HCT116 (cell line): ENCODE measurements at regions not wholly inside any gene's neighbourhood (a gene's known extent, or its start where the extent isn't known, plus 50 kb on each side); places are given as distances from the start of the nearest gene placed in this dataset.

Source experiments
- ATAC-seq: fragments of 200-7000 bp; cut with Tn5 transposase; 2 replicates; pipeline ENCODE4 v1.9.1; 2020; ENCODE audit warnings: mild to moderate bottlenecking, moderate library complexity
- BruUV-seq: library from RNA; stranded (reverse); fragments of 400-500 nt; replicated peaks from 2 replicates; lab custom pipeline; 2021; lab: Mats Ljungman, UMichigan
- CTCF ChIA-PET: fragments of 300-600 bp; sonication (Branson Sonifier 250); formaldehyde crosslinking; loops from one replicate; lab custom pipeline; 2021; ENCODE audit warnings: antibody characterized with exemption; lab: Charles Lee
- POLR2A ChIA-PET: fragments of 300-600, 350-600 bp; sonication (Branson Sonifier 250); formaldehyde crosslinking; loops from one replicate; lab custom pipeline; 2021; ENCODE audit warnings: antibody characterized with exemption; lab: Charles Lee
- RAD21 ChIA-PET, 2 experiments: fragments of 300-600 bp; sonication (Branson Sonifier 250); formaldehyde crosslinking; loops; one replicate each; lab custom pipeline; 2023; ENCODE audit warnings: low total read pairs in 2 of 2; ENCODE audit not compliant: uncharacterized antibody in 2 of 2, unreplicated experiment in 2 of 2, low non-redundant PET in 1 of 2; lab: Charles Lee
- DNase-seq: peaks from one replicate; pipeline ENCODE4 v3.0.0-alpha.2; 2010; ENCODE audit warnings: low read depth, low spot score
- H2AFZ ChIP-seq: fragments of 200-600 bp; shearing (Covaris generic), sonication (generic); 2 replicates; pipeline ENCODE4 v1.6.1; 2017; ENCODE audit warnings: low read depth, mixed run types, mixed read lengths, antibody characterized with exemption, low read length; ENCODE audit not compliant: poor library complexity, severe bottlenecking
- H3K27ac ChIP-seq: 2 replicates; pipeline ENCODE4 v1.5.1; 2012; ENCODE audit warnings: low read depth, low read length
- H3K27me3 ChIP-seq: fragments of 200-600 bp; sonication (generic); 2 replicates; pipeline ENCODE4 v1.6.1; 2016; ENCODE audit warnings: mixed run types, low read length, mixed read lengths; ENCODE audit not compliant: insufficient read depth
- H3K36me3 ChIP-seq, 2 experiments: fragments of 200-500 bp in 1 of 2; fragments of 200-600 bp in 1 of 2; sonication (Bioruptor generic) in 1 of 2; sonication (generic) in 1 of 2; 2 replicates each; pipeline versions ENCODE4 v1.5.1 to v1.6.1; 2014 to 2016; ENCODE audit warnings: low read length in 2 of 2, inconsistent platforms in 1 of 2, mixed read lengths in 1 of 2, mixed run types in 1 of 2; ENCODE audit not compliant: insufficient read depth in 2 of 2, control insufficient read depth in 1 of 2
- H3K4me1 ChIP-seq, 2 experiments: fragments of 200-600 bp in 1 of 2; sonication (generic) in 1 of 2; 2 replicates each; pipeline versions ENCODE4 v1.5.1 to v1.6.1; 2012 to 2017; ENCODE audit warnings: low read length in 2 of 2, inconsistent platforms in 1 of 2, mild to moderate bottlenecking in 1 of 2, mixed read lengths in 1 of 2, mixed run types in 1 of 2, moderate library complexity in 1 of 2; ENCODE audit not compliant: insufficient read depth in 2 of 2, control insufficient read depth in 1 of 2
- H3K4me2 ChIP-seq: fragments of 200-600 bp; sonication (generic); 2 replicates; pipeline ENCODE4 v1.6.1; 2017; ENCODE audit warnings: mixed run types, low read length, mixed read lengths
- H3K4me3 ChIP-seq, 2 experiments: fragments of 200-600 bp in 1 of 2; sonication (generic) in 1 of 2; replicated peaks in 1 of 2; 2 replicates each; pipeline ENCODE4 v1.5.1; 2011 to 2016; ENCODE audit warnings: low read length in 2 of 2, control low read depth in 1 of 2, low read depth in 1 of 2, mild to moderate bottlenecking in 1 of 2, mixed read lengths in 1 of 2, mixed run types in 1 of 2
- H3K79me2 ChIP-seq: fragments of 200-600 bp; sonication (generic); 2 replicates; pipeline ENCODE4 v1.6.1; 2017; ENCODE audit warnings: mild to moderate bottlenecking, mixed run types, low read length, moderate library complexity, mixed read lengths; ENCODE audit not compliant: insufficient read depth
- H3K9ac ChIP-seq: fragments of 200-600 bp; sonication (generic); 2 replicates; pipeline ENCODE4 v1.6.1; 2016; ENCODE audit warnings: low read length, mixed read lengths
- H3K9me2 ChIP-seq: fragments of 200-600 bp; sonication (generic), shearing (Covaris generic); 2 replicates; pipeline ENCODE4 v1.6.1; 2017; ENCODE audit warnings: mixed run types, mild to moderate bottlenecking, moderate library complexity; ENCODE audit not compliant: insufficient read depth
- H3K9me3 ChIP-seq, 2 experiments: fragments of 200-500 bp in 1 of 2; fragments of 200-600 bp in 1 of 2; sonication (Bioruptor generic) in 1 of 2; sonication (generic) in 1 of 2; 2 replicates each; pipeline ENCODE4 v1.6.1; 2014 to 2017; ENCODE audit warnings: low read length in 2 of 2, mixed read lengths in 2 of 2, inconsistent platforms in 1 of 2, low read depth in 1 of 2, mild to moderate bottlenecking in 1 of 2, mixed run types in 1 of 2, moderate library complexity in 1 of 2; ENCODE audit not compliant: control insufficient read depth in 1 of 2, insufficient read depth in 1 of 2
- H4K20me1 ChIP-seq: fragments of 200-600 bp; sonication (generic), shearing (Covaris generic); 2 replicates; pipeline ENCODE4 v1.6.1; 2017; ENCODE audit warnings: mixed run types, mild to moderate bottlenecking, moderate library complexity; ENCODE audit not compliant: insufficient read depth
- CBX3 ChIP-seq: IDR thresholded peaks from 2 replicates; pipeline ENCODE4 v1.6.1; 2012; ENCODE audit warnings: low read depth
- CEBPB ChIP-seq: IDR thresholded peaks from 2 replicates; pipeline ENCODE4 v1.6.1; 2012; ENCODE audit warnings: low read depth
- EGR1 ChIP-seq: IDR thresholded peaks from 2 replicates; pipeline ENCODE4 v1.6.1; 2012; ENCODE audit warnings: low read depth
- FOSL1 ChIP-seq: IDR thresholded peaks from 2 replicates; pipeline ENCODE4 v1.6.1; 2012; ENCODE audit warnings: low read depth
- JUND ChIP-seq: IDR thresholded peaks from 2 replicates; pipeline ENCODE4 v1.6.1; 2012
- POLR2A ChIP-seq: IDR thresholded peaks from 2 replicates; pipeline ENCODE4 v1.7.0; 2011; ENCODE audit warnings: borderline replicate concordance; ENCODE audit not compliant: insufficient read depth, insufficient read length; ENCODE audit errors: extremely low read depth
- POLR2AphosphoS5 ChIP-seq: IDR thresholded peaks from 2 replicates; pipeline ENCODE4 v1.6.1; 2011; ENCODE audit warnings: mild to moderate bottlenecking, low read depth, low read length, moderate library complexity
- RAD21 ChIP-seq: IDR thresholded peaks from 2 replicates; pipeline ENCODE4 v1.6.1; 2012; ENCODE audit warnings: low read depth, mild to moderate bottlenecking
- SP1 ChIP-seq: IDR thresholded peaks from 2 replicates; pipeline ENCODE4 v1.6.1; 2012; ENCODE audit warnings: low read depth
- ZNF274 ChIP-seq: fragments of 200-500 bp; sonication (Bioruptor generic); IDR thresholded peaks from 2 replicates; pipeline ENCODE4 v1.6.1; 2014; ENCODE audit warnings: mild to moderate bottlenecking, low read depth, low read length, inconsistent platforms
- intact Hi-C: fragments of 100-400 bp; cut with micrococcal nuclease; formaldehyde crosslinking; loops from 2 replicates; pipeline ENCODE4 v1.10.0; 2022
- TF ChIP-seq, protein P1 (sequence below): IDR thresholded peaks from 2 replicates; pipeline ENCODE4 v1.6.1; 2012; ENCODE audit warnings: low read depth
- TF ChIP-seq, protein P2 (sequence below), 3 experiments: fragments of 200-600 bp in 1 of 3; sonication (generic) in 1 of 3; IDR thresholded peaks in 2 of 3; conservative IDR thresholded peaks in 1 of 3; 2 replicates each; pipeline ENCODE4 v1.5.1; 2012 to 2017; ENCODE audit warnings: low read depth in 2 of 3, low read length in 2 of 3, antibody characterized with exemption in 1 of 3, borderline replicate concordance in 1 of 3, control low read depth in 1 of 3, mild to moderate bottlenecking in 1 of 3, mixed read lengths in 1 of 3, mixed run types in 1 of 3, moderate library complexity in 1 of 3; ENCODE audit not compliant: insufficient read depth in 1 of 3
- TF ChIP-seq, protein P3 (sequence below): IDR thresholded peaks from 2 replicates; pipeline ENCODE4 v1.6.1; 2012

DNA sequence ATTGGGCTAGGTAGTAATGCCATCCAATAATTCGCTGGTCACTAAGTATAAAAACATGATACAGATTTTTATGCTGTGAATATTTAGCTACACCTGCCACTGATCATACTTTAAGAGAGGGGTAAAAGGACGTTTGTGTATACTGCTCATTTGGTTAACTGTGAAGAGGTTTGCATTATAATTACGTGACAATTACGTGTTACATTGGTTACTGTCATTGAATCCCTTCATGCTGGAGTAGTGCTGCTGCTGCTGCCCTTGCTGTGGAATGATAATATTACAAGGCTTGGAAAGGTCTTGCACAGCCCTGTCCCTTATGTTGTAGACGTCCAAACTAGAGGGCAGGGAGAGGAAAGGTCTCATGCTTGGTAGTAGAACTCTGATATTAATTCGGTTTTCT, 312.2 kb upstream of the ATP2B1 start:
- Histone ChIP-seq H3K9me2 (no peaks in the 10 kb centered on the region), H3K79me2 (no peaks in the 10 kb centered on the region), H3K27ac (no peak overlapping the region), H3K36me3 (no peaks in the 10 kb centered on the region), H2AFZ (no peak overlapping the region), H3K9ac (no peak overlapping the region), H3K4me1 (no peaks in the 10 kb centered on the region), H3K27me3 (no peaks in the 10 kb centered on the region), H3K4me3 (no peak overlapping the region), H3K9me3 (no peaks in the 10 kb centered on the region), H3K4me2 (no peak overlapping the region), H4K20me1 (no peaks in the 10 kb centered on the region)
- intact Hi-C loops: no loop called here
- RAD21 ChIA-PET: no interaction called here
- TF ChIP-seq EGR1 (no peak), CEBPB (no peak), JUND (no peak), FOSL1 (no peak), SP1 (no peak), POLR2AphosphoS5 (no peak), CBX3 (no peak), ZNF274 (no peak), POLR2A (no peak), RAD21 (no peak)
- TF ChIP-seq, protein P1, sequence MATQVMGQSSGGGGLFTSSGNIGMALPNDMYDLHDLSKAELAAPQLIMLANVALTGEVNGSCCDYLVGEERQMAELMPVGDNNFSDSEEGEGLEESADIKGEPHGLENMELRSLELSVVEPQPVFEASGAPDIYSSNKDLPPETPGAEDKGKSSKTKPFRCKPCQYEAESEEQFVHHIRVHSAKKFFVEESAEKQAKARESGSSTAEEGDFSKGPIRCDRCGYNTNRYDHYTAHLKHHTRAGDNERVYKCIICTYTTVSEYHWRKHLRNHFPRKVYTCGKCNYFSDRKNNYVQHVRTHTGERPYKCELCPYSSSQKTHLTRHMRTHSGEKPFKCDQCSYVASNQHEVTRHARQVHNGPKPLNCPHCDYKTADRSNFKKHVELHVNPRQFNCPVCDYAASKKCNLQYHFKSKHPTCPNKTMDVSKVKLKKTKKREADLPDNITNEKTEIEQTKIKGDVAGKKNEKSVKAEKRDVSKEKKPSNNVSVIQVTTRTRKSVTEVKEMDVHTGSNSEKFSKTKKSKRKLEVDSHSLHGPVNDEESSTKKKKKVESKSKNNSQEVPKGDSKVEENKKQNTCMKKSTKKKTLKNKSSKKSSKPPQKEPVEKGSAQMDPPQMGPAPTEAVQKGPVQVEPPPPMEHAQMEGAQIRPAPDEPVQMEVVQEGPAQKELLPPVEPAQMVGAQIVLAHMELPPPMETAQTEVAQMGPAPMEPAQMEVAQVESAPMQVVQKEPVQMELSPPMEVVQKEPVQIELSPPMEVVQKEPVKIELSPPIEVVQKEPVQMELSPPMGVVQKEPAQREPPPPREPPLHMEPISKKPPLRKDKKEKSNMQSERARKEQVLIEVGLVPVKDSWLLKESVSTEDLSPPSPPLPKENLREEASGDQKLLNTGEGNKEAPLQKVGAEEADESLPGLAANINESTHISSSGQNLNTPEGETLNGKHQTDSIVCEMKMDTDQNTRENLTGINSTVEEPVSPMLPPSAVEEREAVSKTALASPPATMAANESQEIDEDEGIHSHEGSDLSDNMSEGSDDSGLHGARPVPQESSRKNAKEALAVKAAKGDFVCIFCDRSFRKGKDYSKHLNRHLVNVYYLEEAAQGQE: no peak
- TF ChIP-seq, protein P2, sequence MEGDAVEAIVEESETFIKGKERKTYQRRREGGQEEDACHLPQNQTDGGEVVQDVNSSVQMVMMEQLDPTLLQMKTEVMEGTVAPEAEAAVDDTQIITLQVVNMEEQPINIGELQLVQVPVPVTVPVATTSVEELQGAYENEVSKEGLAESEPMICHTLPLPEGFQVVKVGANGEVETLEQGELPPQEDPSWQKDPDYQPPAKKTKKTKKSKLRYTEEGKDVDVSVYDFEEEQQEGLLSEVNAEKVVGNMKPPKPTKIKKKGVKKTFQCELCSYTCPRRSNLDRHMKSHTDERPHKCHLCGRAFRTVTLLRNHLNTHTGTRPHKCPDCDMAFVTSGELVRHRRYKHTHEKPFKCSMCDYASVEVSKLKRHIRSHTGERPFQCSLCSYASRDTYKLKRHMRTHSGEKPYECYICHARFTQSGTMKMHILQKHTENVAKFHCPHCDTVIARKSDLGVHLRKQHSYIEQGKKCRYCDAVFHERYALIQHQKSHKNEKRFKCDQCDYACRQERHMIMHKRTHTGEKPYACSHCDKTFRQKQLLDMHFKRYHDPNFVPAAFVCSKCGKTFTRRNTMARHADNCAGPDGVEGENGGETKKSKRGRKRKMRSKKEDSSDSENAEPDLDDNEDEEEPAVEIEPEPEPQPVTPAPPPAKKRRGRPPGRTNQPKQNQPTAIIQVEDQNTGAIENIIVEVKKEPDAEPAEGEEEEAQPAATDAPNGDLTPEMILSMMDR (IDR thresholded peaks at IDR 0.05 in 2 of 3, conservative IDR thresholded peaks at IDR 0.05 in 1 of 3; ENCODE audit: borderline replicate concordance in 1 of 3, insufficient read depth in 1 of 3, low read depth in 2 of 3, low read length in 2 of 3): no peak
- TF ChIP-seq, protein P3, sequence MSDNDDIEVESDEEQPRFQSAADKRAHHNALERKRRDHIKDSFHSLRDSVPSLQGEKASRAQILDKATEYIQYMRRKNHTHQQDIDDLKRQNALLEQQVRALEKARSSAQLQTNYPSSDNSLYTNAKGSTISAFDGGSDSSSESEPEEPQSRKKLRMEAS: no peak
- DNase-seq: no peak
- POLR2A ChIA-PET: no interaction called here
- no TSS peak for BruUV-seq
- ATAC-seq: no peak
- CTCF ChIA-PET: interaction anchor here (0.7 kb wide), 1 partner anchor 82 kb away, joined by 3 read pairs; no protein-coding TSS in a partner anchor
